H1 (cell line): ENCODE measurements at regions not wholly inside any gene's neighbourhood (a gene's known extent, or its start where the extent isn't known, plus 50 kb on each side); places are given as distances from the start of the nearest gene placed in this dataset.

Experiments used
- CTCF ChIA-PET: fragments of 300-600 bp; sonication (Branson Sonifier 250); formaldehyde crosslinking; loops from one replicate; lab custom pipeline; 2021; ENCODE audit not compliant: partially characterized antibody; lab: Charles Lee
- POLR2A ChIA-PET: fragments of 300-600 bp; sonication (Branson Sonifier 250); formaldehyde crosslinking; loops from one replicate; lab custom pipeline; 2021; ENCODE audit warnings: inconsistent platforms; ENCODE audit not compliant: partially characterized antibody; lab: Charles Lee
- DNase-seq, 2 experiments: peaks; one replicate each; pipeline versions ENCODE4 v3.0.0 to v3.0.0-alpha.2; 2010 to 2022; ENCODE audit warnings: low spot score in 2 of 2, low read depth in 1 of 2, mixed read lengths in 1 of 2
- FAIRE-seq: peaks from 2 replicates; lab custom pipeline; 2011; peaks lifted over from hg19 to GRCh38; lab: Jason Lieb, UNC
- H2AFZ ChIP-seq: 2 replicates; pipeline ENCODE4 v1.8.1; 2012; ENCODE audit warnings: low read length, inconsistent platforms
- H2AK5ac ChIP-seq: 2 replicates; pipeline ENCODE4 v1.6.1; 2013; ENCODE audit warnings: low read depth, low read length
- H2BK120ac ChIP-seq: replicated peaks from 2 replicates; pipeline ENCODE3; 2013; ENCODE audit warnings: low read depth, low read length, inconsistent platforms
- H2BK12ac ChIP-seq: 2 replicates; pipeline ENCODE4 v1.6.1; 2013; ENCODE audit warnings: low read depth, low read length
- H2BK15ac ChIP-seq: 2 replicates; pipeline ENCODE4 v1.6.1; 2013; ENCODE audit warnings: low read length
- H2BK20ac ChIP-seq: 2 replicates; pipeline ENCODE4 v1.6.1; 2013; ENCODE audit warnings: low read length
- H2BK5ac ChIP-seq: 2 replicates; pipeline ENCODE4 v1.6.1; 2013; ENCODE audit warnings: low read depth, low read length
- H3K14ac ChIP-seq: 2 replicates; pipeline ENCODE4 v1.6.1; 2013; ENCODE audit warnings: inconsistent platforms; ENCODE audit not compliant: insufficient read length
- H3K18ac ChIP-seq: 2 replicates; pipeline ENCODE4 v1.6.1; 2013; ENCODE audit warnings: low read length; ENCODE audit errors: extremely low read depth
- H3K23ac ChIP-seq: 2 replicates; pipeline ENCODE4 v1.6.1; 2013; ENCODE audit warnings: inconsistent platforms; ENCODE audit not compliant: insufficient read length
- H3K23me2 ChIP-seq: 2 replicates; pipeline ENCODE4 v1.6.1; 2013; ENCODE audit warnings: low read depth, low read length
- H3K27ac ChIP-seq: 2 replicates; pipeline ENCODE4 v1.6.1; 2011; ENCODE audit warnings: low read depth, low read length, inconsistent platforms
- H3K27me3 ChIP-seq, 4 experiments: replicated peaks in 1 of 4; 1 replicate in 1 of 4; 2 replicates in 3 of 4; pipeline versions ENCODE4 v1.6.1 to v1.8.1; 2011 to 2013; ENCODE audit warnings: low read length in 3 of 4, mild to moderate bottlenecking in 3 of 4, inconsistent platforms in 2 of 4, mixed read lengths in 2 of 4, moderate library complexity in 1 of 4; ENCODE audit not compliant: control insufficient read depth in 3 of 4, insufficient read depth in 3 of 4; ENCODE audit errors: extremely low read depth in 1 of 4
- H3K36me3 ChIP-seq, 4 experiments: 2 replicates each; pipeline versions ENCODE4 v1.6.1 to v1.8.1; 2011 to 2013; ENCODE audit warnings: mild to moderate bottlenecking in 4 of 4, low read length in 3 of 4, moderate library complexity in 2 of 4, control low read depth in 1 of 4, inconsistent platforms in 1 of 4; ENCODE audit not compliant: insufficient read depth in 4 of 4, control insufficient read depth in 2 of 4
- H3K4ac ChIP-seq: replicated peaks from 2 replicates; pipeline ENCODE3; 2013; ENCODE audit warnings: low read length, low read depth, mixed read lengths, inconsistent platforms; ENCODE audit not compliant: insufficient read length
- H3K4me1 ChIP-seq, 4 experiments: replicated peaks in 1 of 4; 1 replicate in 1 of 4; 2 replicates in 3 of 4; pipeline versions ENCODE4 v1.6.1 to v1.8.1; 2011 to 2013; ENCODE audit warnings: low read length in 3 of 4, inconsistent platforms in 2 of 4, mixed read lengths in 1 of 4; ENCODE audit not compliant: insufficient read depth in 4 of 4, control insufficient read depth in 3 of 4
- H3K4me2 ChIP-seq, 2 experiments: 2 replicates each; pipeline versions ENCODE4 v1.6.1 to v1.8.1; 2011 to 2013; ENCODE audit warnings: low read depth in 2 of 2, low read length in 2 of 2, control low read depth in 1 of 2, inconsistent platforms in 1 of 2, mild to moderate bottlenecking in 1 of 2; ENCODE audit not compliant: insufficient read depth in 1 of 2
- H3K4me3 ChIP-seq, 4 experiments: fragments of 200-600, 300-600 bp in 1 of 4; sonication (generic), shearing (Covaris generic), sonication (Bioruptor Twin) in 1 of 4; 2 replicates each; pipeline versions ENCODE4 v1.5.1 to v1.8.1; 2011 to 2016; ENCODE audit warnings: low read length in 4 of 4, low read depth in 3 of 4, control low read depth in 2 of 4, inconsistent platforms in 2 of 4, mild to moderate bottlenecking in 2 of 4, mixed read lengths in 1 of 4, moderate library complexity in 1 of 4; ENCODE audit not compliant: insufficient read depth in 2 of 4; ENCODE audit errors: extremely low read depth in 1 of 4
- H3K56ac ChIP-seq: replicated peaks from 2 replicates; pipeline ENCODE3; 2013; ENCODE audit warnings: low read depth, mild to moderate bottlenecking, mixed read lengths, low read length, inconsistent platforms; ENCODE audit not compliant: insufficient read length
- H3K79me1 ChIP-seq: 2 replicates; pipeline ENCODE4 v1.6.1; 2013; ENCODE audit warnings: low read depth, low read length, control low read depth
- H3K79me2 ChIP-seq, 2 experiments: 2 replicates each; pipeline versions ENCODE4 v1.6.1 to v1.8.1; 2012 to 2013; ENCODE audit warnings: low read length in 2 of 2, mild to moderate bottlenecking in 2 of 2, inconsistent platforms in 1 of 2; ENCODE audit not compliant: insufficient read depth in 2 of 2, control insufficient read depth in 1 of 2
- H3K9ac ChIP-seq, 4 experiments: replicated peaks in 1 of 4; 1 replicate in 1 of 4; 2 replicates in 3 of 4; pipeline versions ENCODE4 v1.6.1 to v1.8.1; 2011 to 2013; ENCODE audit warnings: low read depth in 3 of 4, low read length in 3 of 4, control low read depth in 2 of 4, mild to moderate bottlenecking in 2 of 4, moderate library complexity in 2 of 4, inconsistent platforms in 1 of 4; ENCODE audit errors: extremely low read depth in 1 of 4
- H3K9me3 ChIP-seq, 2 experiments: 2 replicates each; pipeline versions ENCODE4 v1.6.1 to v1.8.1; 2012 to 2013; ENCODE audit warnings: mild to moderate bottlenecking in 2 of 2, moderate library complexity in 2 of 2, control low read depth in 1 of 2, inconsistent platforms in 1 of 2, low read depth in 1 of 2, low read length in 1 of 2, mixed read lengths in 1 of 2; ENCODE audit not compliant: insufficient read depth in 2 of 2
- H4K20me1 ChIP-seq, 2 experiments: replicated peaks in 1 of 2; 2 replicates each; pipeline versions ENCODE3 to v1.8.1; 2011 to 2013; ENCODE audit warnings: inconsistent platforms in 2 of 2, low read length in 2 of 2, mild to moderate bottlenecking in 1 of 2; ENCODE audit not compliant: insufficient read depth in 2 of 2, control insufficient read depth in 1 of 2
- H4K5ac ChIP-seq: 2 replicates; pipeline ENCODE4 v1.6.1; 2013; ENCODE audit warnings: low read length, low read depth, mixed read lengths, inconsistent platforms; ENCODE audit not compliant: insufficient read length
- H4K8ac ChIP-seq: 2 replicates; pipeline ENCODE4 v1.8.0; 2013; ENCODE audit warnings: mild to moderate bottlenecking, moderate library complexity, low read length, inconsistent platforms; ENCODE audit not compliant: insufficient read depth; ENCODE audit errors: extremely low read depth
- H4K91ac ChIP-seq: replicated peaks from 2 replicates; pipeline ENCODE3; 2013; ENCODE audit warnings: low read length, mixed read lengths, inconsistent platforms; ENCODE audit not compliant: insufficient read length
- BACH1 ChIP-seq: IDR thresholded peaks from 2 replicates; pipeline ENCODE4 v1.6.1; 2012; ENCODE audit warnings: low read length, improper control_type of control experiment
- CEBPB ChIP-seq: IDR thresholded peaks from 2 replicates; pipeline ENCODE4 v1.6.1; 2012; ENCODE audit warnings: low read depth, low read length
- CHD2 ChIP-seq: IDR thresholded peaks from 2 replicates; pipeline ENCODE4 v1.6.1; 2012; ENCODE audit warnings: low read length, improper control_type of control experiment
- KDM5A ChIP-seq: fragments of 200-600 bp; IDR thresholded peaks from 2 replicates; pipeline ENCODE4 v1.7.1; 2012; ENCODE audit warnings: mild to moderate bottlenecking, low read length, inconsistent platforms, mixed read lengths
- PHF8 ChIP-seq: fragments of 200-600 bp; sonication (generic); conservative IDR thresholded peaks from 2 replicates; pipeline ENCODE4 v1.7.1; 2012; ENCODE audit warnings: low read depth, mild to moderate bottlenecking, inconsistent platforms, low read length, moderate library complexity
- RBBP5 ChIP-seq: IDR thresholded peaks from 2 replicates; pipeline ENCODE4 v1.7.1; 2012; ENCODE audit warnings: low read depth, mild to moderate bottlenecking, inconsistent platforms, low read length, moderate library complexity, borderline replicate concordance
- RXRA ChIP-seq: IDR thresholded peaks from 2 replicates; pipeline ENCODE4 v1.6.1; 2011; ENCODE audit warnings: low read depth, mild to moderate bottlenecking, low read length, moderate library complexity; ENCODE audit not compliant: insufficient read depth
- SIRT6 ChIP-seq: IDR thresholded peaks from one replicate; pipeline ENCODE4 v1.7.1; 2012; ENCODE audit warnings: low read length, inconsistent platforms
- SP1 ChIP-seq: IDR thresholded peaks from 2 replicates; pipeline ENCODE4 v1.6.1; 2011; ENCODE audit warnings: low read depth, low read length
- SUZ12 ChIP-seq: fragments of 200-600 bp; sonication (generic); IDR thresholded peaks from 2 replicates; pipeline ENCODE4 v1.6.1; 2012; ENCODE audit warnings: mild to moderate bottlenecking, inconsistent platforms, low read length, moderate library complexity, mixed read lengths
- TAF1 ChIP-seq: IDR thresholded peaks from 2 replicates; pipeline ENCODE4 v1.6.1; 2011; ENCODE audit warnings: mild to moderate bottlenecking, low read depth, low read length
- WGBS, 2 experiments: shearing (Covaris generic) in 1 of 2; methylation state at CpG; one replicate each; pipeline versions ENCODE4 v1.1.6 to v1.1.7; 2013 to 2015; ENCODE audit warnings: low lambda C conversion rate in 2 of 2, mixed read lengths in 2 of 2, inconsistent platforms in 1 of 2, low coverage in 1 of 2, missing lambda C conversion rate in 1 of 2; ENCODE audit not compliant: insufficient replicate concordance in 2 of 2, insufficient coverage in 1 of 2, insufficient read length in 1 of 2; ENCODE audit errors: extremely low coverage in 1 of 2, missing lambda C conversion rate in 1 of 2; 5-methylcytosine and 5-hydroxymethylcytosine counted together
- TF ChIP-seq, protein P1 (sequence below): IDR thresholded peaks from 2 replicates; pipeline ENCODE4 v1.6.1; 2011; ENCODE audit warnings: low read length, improper control_type of control experiment
- TF ChIP-seq, protein P2 (sequence below): IDR thresholded peaks from 2 replicates; pipeline ENCODE4 v1.6.1; 2012; ENCODE audit warnings: low read length, inconsistent platforms

DNA sequence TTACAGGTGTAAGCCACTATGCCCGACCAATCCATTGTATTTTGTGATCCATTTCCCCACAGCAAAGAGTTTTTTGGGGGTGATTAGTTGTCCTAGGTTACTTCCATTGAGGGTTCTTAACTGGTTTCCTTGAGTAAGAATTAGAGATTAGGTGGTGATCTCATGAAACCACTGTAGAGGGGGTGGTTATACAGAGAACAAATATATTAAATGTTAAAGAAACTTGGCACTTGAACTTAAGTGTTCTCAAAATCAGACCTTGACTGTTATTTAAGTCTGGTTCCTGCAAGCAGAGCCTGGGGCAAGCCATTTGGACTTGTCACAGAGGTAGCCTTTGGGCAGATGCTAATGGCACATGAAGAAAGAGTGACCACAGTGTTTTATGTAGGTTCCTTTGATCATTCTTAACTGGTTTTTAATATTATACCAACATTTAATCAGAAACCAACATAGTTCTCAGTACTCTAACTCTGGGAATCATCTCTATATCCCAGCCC, 288.5 kb downstream of the SOX4 start:
- FAIRE-seq (no peak), DNase-seq (no peak)
- peaks cover 0 to 3% (median 0%) of the 10 kb centered on the region in 4 experiments; a peak in 2 of 8 replicates for H3K36me3 ChIP-seq
- no peak overlapping the region for H2BK15ac ChIP-seq
- H3K27ac ChIP-seq, result no peak overlapping the region
- H3K4me3 ChIP-seq, result no peak overlapping the region
- no peaks in the 10 kb centered on the region for H3K27me3 ChIP-seq
- no peak overlapping the region for H3K4ac ChIP-seq
- no peaks in the 10 kb centered on the region for H3K9me3 ChIP-seq
- H3K4me2 ChIP-seq, result no peak overlapping the region
- no peak overlapping the region for H2BK120ac ChIP-seq
- CTCF ChIA-PET, result no interaction called here
- H4K8ac ChIP-seq, result no peak overlapping the region
- H3K23ac ChIP-seq, result no peak overlapping the region
- H4K91ac ChIP-seq, result no peak overlapping the region
- no peaks in the 10 kb centered on the region for H4K20me1 ChIP-seq
- H2AFZ ChIP-seq, result no peak overlapping the region
- H4K5ac ChIP-seq, result no peak overlapping the region
- WGBS, 2 experiments, result 100% methylated on average over 1 of the region's 1 CpG; no CpG with 5 or more reads in 1 of the 2 experiments
- H3K14ac ChIP-seq, result no peak overlapping the region
- peaks cover 2 to 8% (median 5%) of the 10 kb centered on the region in 4 experiments; a peak in 5 of 7 replicates for H3K4me1 ChIP-seq
- no peak overlapping the region for H2BK20ac ChIP-seq
- no peaks in the 10 kb centered on the region; the same call in 1 of the 2 replicates for H3K79me1 ChIP-seq
- H2BK5ac ChIP-seq, result no peak overlapping the region
- POLR2A ChIA-PET, result no interaction called here
- H3K18ac ChIP-seq, result no peak overlapping the region
- no peak overlapping the region for H2BK12ac ChIP-seq
- no peak overlapping the region for H3K9ac ChIP-seq
- H3K79me2 ChIP-seq, result peaks cover 0 to 45% of the 10 kb centered on the region in 2 experiments; a peak in 2 of 4 replicates
- H3K56ac ChIP-seq, result no peak overlapping the region
- no peaks in the 10 kb centered on the region for H3K23me2 ChIP-seq
- H2AK5ac ChIP-seq, result no peak overlapping the region
- TF ChIP-seq RXRA (no peak), SIRT6 (no peak), PHF8 (no peak), CHD2 (no peak), SUZ12 (no peak), BACH1 (no peak), SP1 (no peak), KDM5A (no peak), TAF1 (no peak), CEBPB (no peak), RBBP5 (no peak)
- TF ChIP-seq, protein P1, sequence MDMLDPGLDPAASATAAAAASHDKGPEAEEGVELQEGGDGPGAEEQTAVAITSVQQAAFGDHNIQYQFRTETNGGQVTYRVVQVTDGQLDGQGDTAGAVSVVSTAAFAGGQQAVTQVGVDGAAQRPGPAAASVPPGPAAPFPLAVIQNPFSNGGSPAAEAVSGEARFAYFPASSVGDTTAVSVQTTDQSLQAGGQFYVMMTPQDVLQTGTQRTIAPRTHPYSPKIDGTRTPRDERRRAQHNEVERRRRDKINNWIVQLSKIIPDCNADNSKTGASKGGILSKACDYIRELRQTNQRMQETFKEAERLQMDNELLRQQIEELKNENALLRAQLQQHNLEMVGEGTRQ, result no peak
- TF ChIP-seq, protein P2, sequence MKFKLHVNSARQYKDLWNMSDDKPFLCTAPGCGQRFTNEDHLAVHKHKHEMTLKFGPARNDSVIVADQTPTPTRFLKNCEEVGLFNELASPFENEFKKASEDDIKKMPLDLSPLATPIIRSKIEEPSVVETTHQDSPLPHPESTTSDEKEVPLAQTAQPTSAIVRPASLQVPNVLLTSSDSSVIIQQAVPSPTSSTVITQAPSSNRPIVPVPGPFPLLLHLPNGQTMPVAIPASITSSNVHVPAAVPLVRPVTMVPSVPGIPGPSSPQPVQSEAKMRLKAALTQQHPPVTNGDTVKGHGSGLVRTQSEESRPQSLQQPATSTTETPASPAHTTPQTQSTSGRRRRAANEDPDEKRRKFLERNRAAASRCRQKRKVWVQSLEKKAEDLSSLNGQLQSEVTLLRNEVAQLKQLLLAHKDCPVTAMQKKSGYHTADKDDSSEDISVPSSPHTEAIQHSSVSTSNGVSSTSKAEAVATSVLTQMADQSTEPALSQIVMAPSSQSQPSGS, result no peak
